SK-N-SH (cell line): ENCODE measurements at regions not wholly inside any gene's neighbourhood (a gene's known extent, or its start where the extent isn't known, plus 50 kb on each side); places are given as distances from the start of the nearest gene placed in this dataset.

Source experiments
- CTCF ChIA-PET: fragments of 300-600, 350-600 bp; formaldehyde crosslinking; extraction: SDS; loops from one replicate; lab custom pipeline; 2021; lab: Yijun Ruan, JAX
- POLR2A ChIA-PET: fragments of 350-600 bp; sonication (Branson Sonifier 250); formaldehyde crosslinking; extraction: SDS; loops from one replicate; lab custom pipeline; 2020; ENCODE audit warnings: antibody characterized with exemption, inconsistent platforms; lab: Yijun Ruan, JAX
- DNase-seq: peaks from one replicate; pipeline ENCODE4 v3.0.0; 2012
- H2AFZ ChIP-seq: fragments of 200-600 bp; sonication (generic); 2 replicates; pipeline ENCODE4 v1.8.1; 2016; ENCODE audit warnings: antibody characterized with exemption, mild to moderate bottlenecking, low read depth
- H3F3A ChIP-seq: fragments of 200-600 bp; sonication (generic); replicated peaks from 2 replicates; pipeline ENCODE3; 2016; ENCODE audit warnings: antibody characterized with exemption, mild to moderate bottlenecking; ENCODE audit not compliant: insufficient read depth
- H3K27ac ChIP-seq, 2 experiments: fragments of 200-500 bp in 1 of 2; fragments of 200-600 bp in 1 of 2; sonication (Bioruptor generic) in 1 of 2; sonication (generic), shearing (Covaris generic) in 1 of 2; 2 replicates each; pipeline versions ENCODE4 v1.5.1 to v1.6.1; 2014 to 2016; ENCODE audit warnings: low read depth in 2 of 2, inconsistent platforms in 1 of 2, low read length in 1 of 2, mild to moderate bottlenecking in 1 of 2, mixed read lengths in 1 of 2
- H3K27me3 ChIP-seq: fragments of 200-600 bp; sonication (generic), shearing (Covaris generic); 2 replicates; pipeline ENCODE4 v1.6.1; 2016; ENCODE audit warnings: mixed run types; ENCODE audit not compliant: insufficient read depth
- H3K36me3 ChIP-seq, 2 experiments: fragments of 200-500 bp in 1 of 2; fragments of 200-600 bp in 1 of 2; sonication (Bioruptor generic) in 1 of 2; sonication (generic) in 1 of 2; replicated peaks in 1 of 2; 2 replicates each; pipeline versions ENCODE3 to v1.5.1; 2014 to 2016; ENCODE audit warnings: low read length in 1 of 2, mild to moderate bottlenecking in 1 of 2; ENCODE audit not compliant: insufficient read depth in 2 of 2, control insufficient read depth in 1 of 2
- H3K4me1 ChIP-seq, 2 experiments: fragments of 200-500 bp in 1 of 2; fragments of 200-600 bp in 1 of 2; sonication (Bioruptor generic) in 1 of 2; sonication (generic), shearing (Covaris generic) in 1 of 2; 2 replicates each; pipeline versions ENCODE4 v1.5.1 to v1.6.1; 2014 to 2016; ENCODE audit warnings: low read depth in 1 of 2, low read length in 1 of 2, mixed run types in 1 of 2; ENCODE audit not compliant: insufficient read depth in 2 of 2, control insufficient read depth in 1 of 2
- H3K4me2 ChIP-seq: fragments of 200-600 bp; sonication (generic), shearing (Covaris generic); 2 replicates; pipeline ENCODE4 v1.6.1; 2017; ENCODE audit warnings: mixed run types
- H3K4me3 ChIP-seq, 2 experiments: fragments of 200-500 bp in 1 of 2; fragments of 200-600 bp in 1 of 2; sonication (Bioruptor generic) in 1 of 2; sonication (generic), shearing (Covaris generic) in 1 of 2; 2 replicates each; pipeline versions ENCODE4 v1.5.1 to v1.8.1; 2014 to 2016; ENCODE audit warnings: low read depth in 2 of 2, inconsistent platforms in 1 of 2, low read length in 1 of 2, mild to moderate bottlenecking in 1 of 2, mixed read lengths in 1 of 2, moderate library complexity in 1 of 2
- H3K79me2 ChIP-seq: fragments of 200-600 bp; sonication (generic); 2 replicates; pipeline ENCODE4 v1.8.1; 2017; ENCODE audit warnings: mild to moderate bottlenecking; ENCODE audit not compliant: insufficient read depth
- H3K9ac ChIP-seq: fragments of 200-600 bp; sonication (generic); 2 replicates; pipeline ENCODE4 v1.6.1; 2017; ENCODE audit warnings: mixed run types
- H3K9me2 ChIP-seq: fragments of 200-600 bp; sonication (generic); 2 replicates; pipeline ENCODE4 v1.6.1; 2017; ENCODE audit warnings: mixed run types
- H3K9me3 ChIP-seq: fragments of 200-600 bp; sonication (generic); 2 replicates; pipeline ENCODE4 v1.6.1; 2017; ENCODE audit warnings: mixed run types, mild to moderate bottlenecking, moderate library complexity
- H4K20me1 ChIP-seq: fragments of 200-600 bp; sonication (generic); 2 replicates; pipeline ENCODE4 v1.6.1; 2017; ENCODE audit warnings: mild to moderate bottlenecking, mixed run types; ENCODE audit not compliant: insufficient read depth
- CHD2 ChIP-seq: fragments of 150-350 bp; IDR thresholded peaks from 2 replicates; pipeline ENCODE4 v1.6.1; 2018; ENCODE audit warnings: low read length; ENCODE audit not compliant: partially characterized antibody
- ELF1 ChIP-seq: IDR thresholded peaks from 2 replicates; pipeline ENCODE4 v1.4.0; 2012
- EP300 ChIP-seq, 2 experiments: IDR thresholded peaks; 2 replicates each; pipeline versions ENCODE4 v1.4.0 to v1.6.1; 2012; ENCODE audit warnings: borderline replicate concordance in 1 of 2, low read depth in 1 of 2, low read length in 1 of 2
- EZH2phosphoT487 ChIP-seq: fragments of 200-600 bp; sonication (generic); IDR thresholded peaks from 2 replicates; pipeline ENCODE4 v1.6.1; 2017; ENCODE audit warnings: low read depth, mixed run types, mild to moderate bottlenecking, antibody characterized with exemption, moderate library complexity, borderline replicate concordance
- FOSL2 ChIP-seq: IDR thresholded peaks from 2 replicates; pipeline ENCODE4 v1.4.0; 2012; ENCODE audit warnings: low read depth, mild to moderate bottlenecking, moderate library complexity, borderline replicate concordance
- GATA2 ChIP-seq: sonication (generic); formaldehyde crosslinking; IDR thresholded peaks from 2 replicates; pipeline ENCODE4 v1.5.0; 2020; ENCODE audit warnings: mild to moderate bottlenecking, missing genetic modification reagents
- JUND ChIP-seq: IDR thresholded peaks from 2 replicates; pipeline ENCODE4 v1.4.0; 2012
- POLR2AphosphoS5 ChIP-seq: IDR thresholded peaks from 2 replicates; pipeline ENCODE4 v1.6.1; 2012; ENCODE audit warnings: low read depth, low read length
- RAD21 ChIP-seq: IDR thresholded peaks from 2 replicates; pipeline ENCODE4 v1.6.1; 2012; ENCODE audit warnings: mild to moderate bottlenecking, low read length
- RCOR1 ChIP-seq: fragments of 150-350 bp; IDR thresholded peaks from 2 replicates; pipeline ENCODE4 v1.6.1; 2017; ENCODE audit warnings: antibody characterized with exemption, low read length
- RFX5 ChIP-seq: IDR thresholded peaks from 2 replicates; pipeline ENCODE4 v1.6.1; 2012; ENCODE audit warnings: mild to moderate bottlenecking, improper control_type of control experiment, low read length
- RXRA ChIP-seq: IDR thresholded peaks from 2 replicates; pipeline ENCODE4 v1.4.0; 2012; ENCODE audit warnings: low read depth, mild to moderate bottlenecking, borderline replicate concordance
- SIN3A ChIP-seq: IDR thresholded peaks from 2 replicates; pipeline ENCODE4 v1.6.1; 2012; ENCODE audit warnings: low read depth, mild to moderate bottlenecking, low read length, moderate library complexity, borderline replicate concordance
- TAF1 ChIP-seq: IDR thresholded peaks from 2 replicates; pipeline ENCODE4 v1.6.1; 2012; ENCODE audit warnings: low read depth, mild to moderate bottlenecking, low read length, moderate library complexity, borderline replicate concordance
- TEAD4 ChIP-seq: IDR thresholded peaks from 2 replicates; pipeline ENCODE4 v1.4.0; 2012; ENCODE audit warnings: mild to moderate bottlenecking, borderline replicate concordance; ENCODE audit not compliant: insufficient read depth
- YY1 ChIP-seq: IDR thresholded peaks from 2 replicates; pipeline ENCODE4 v1.4.0; 2012; ENCODE audit warnings: low read depth, mild to moderate bottlenecking
- WGBS: methylation state at CpG from one replicate; pipeline ENCODE4 v1.1.6; 2017; ENCODE audit warnings: low lambda C conversion rate; 5-methylcytosine and 5-hydroxymethylcytosine counted together
- TF ChIP-seq, protein P1 (sequence below): fragments of 150-350 bp; IDR thresholded peaks from 2 replicates; pipeline ENCODE4 v1.6.1; 2017; ENCODE audit warnings: antibody characterized with exemption, low read length, low read depth, borderline replicate concordance
- TF ChIP-seq, protein P2 (sequence below): IDR thresholded peaks from 2 replicates; pipeline ENCODE4 v1.6.1; 2012; ENCODE audit warnings: mild to moderate bottlenecking, low read depth, low read length, moderate library complexity
- TF ChIP-seq, protein P3 (sequence below): IDR thresholded peaks from 2 replicates; pipeline ENCODE4; 2012
- TF ChIP-seq, protein P4 (sequence below): IDR thresholded peaks from 2 replicates; pipeline ENCODE4 v1.4.0; 2012; ENCODE audit warnings: low read depth, borderline replicate concordance

DNA sequence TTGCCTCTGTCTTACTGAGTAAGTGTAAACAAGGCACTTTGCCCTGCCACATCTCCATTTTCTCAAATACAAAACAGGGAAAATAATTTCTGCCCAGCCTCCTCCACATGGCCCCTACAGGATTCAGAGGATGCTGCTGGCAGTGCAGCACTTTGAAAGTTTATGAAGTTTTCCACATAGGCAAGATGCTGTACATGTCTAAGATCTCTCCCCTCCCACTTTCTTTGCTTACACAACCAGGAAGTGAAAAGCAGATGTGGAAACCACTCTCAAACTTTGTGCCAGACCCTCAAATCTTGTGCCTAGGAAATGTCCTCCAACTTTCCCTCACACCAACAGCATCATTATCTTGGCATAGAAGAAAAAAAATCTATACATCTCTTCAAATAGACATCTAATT is 257.0 kb upstream of the LDB2 start (continued):
- TF ChIP-seq, protein P1, sequence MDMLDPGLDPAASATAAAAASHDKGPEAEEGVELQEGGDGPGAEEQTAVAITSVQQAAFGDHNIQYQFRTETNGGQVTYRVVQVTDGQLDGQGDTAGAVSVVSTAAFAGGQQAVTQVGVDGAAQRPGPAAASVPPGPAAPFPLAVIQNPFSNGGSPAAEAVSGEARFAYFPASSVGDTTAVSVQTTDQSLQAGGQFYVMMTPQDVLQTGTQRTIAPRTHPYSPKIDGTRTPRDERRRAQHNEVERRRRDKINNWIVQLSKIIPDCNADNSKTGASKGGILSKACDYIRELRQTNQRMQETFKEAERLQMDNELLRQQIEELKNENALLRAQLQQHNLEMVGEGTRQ, result no peak
- TF ChIP-seq RXRA (no peak), RFX5 (no peak), SIN3A (no peak), TEAD4 (no peak), RCOR1 (no peak), ELF1 (no peak), EP300 (IDR thresholded peaks at IDR 0.05; ENCODE audit: borderline replicate concordance in 1 of 2, low read depth in 1 of 2, low read length in 1 of 2) (no peak), POLR2AphosphoS5 (no peak)

DNA sequence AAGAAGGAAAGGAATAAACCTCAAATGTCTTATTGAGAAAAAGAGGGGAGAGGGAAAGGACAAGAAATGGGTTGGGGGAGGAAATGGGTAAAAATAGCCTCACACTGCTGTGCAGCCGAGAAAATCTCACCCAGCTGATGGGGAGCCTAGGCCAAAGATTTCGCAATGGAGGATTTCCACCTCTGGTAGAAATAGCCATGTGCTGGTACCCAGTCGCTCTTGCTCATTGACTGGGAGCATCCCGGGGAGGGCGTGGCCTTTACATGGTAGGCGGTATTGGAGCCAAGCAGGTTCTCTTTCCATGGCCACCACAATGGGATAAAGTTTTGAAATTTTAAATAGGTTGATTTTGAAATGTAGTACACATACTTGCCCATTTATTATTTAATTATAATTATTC is 255.1 kb upstream of the LDB2 start:
- no peaks in the 10 kb centered on the region for H4K20me1 ChIP-seq
- CTCF ChIA-PET, result no interaction called here
- H3K36me3 ChIP-seq, result no peaks in the 10 kb centered on the region
- no peak overlapping the region for H2AFZ ChIP-seq
- no peak for TF ChIP-seq ELF1
- no peak for TF ChIP-seq EZH2phosphoT487
- TF ChIP-seq, protein P2, sequence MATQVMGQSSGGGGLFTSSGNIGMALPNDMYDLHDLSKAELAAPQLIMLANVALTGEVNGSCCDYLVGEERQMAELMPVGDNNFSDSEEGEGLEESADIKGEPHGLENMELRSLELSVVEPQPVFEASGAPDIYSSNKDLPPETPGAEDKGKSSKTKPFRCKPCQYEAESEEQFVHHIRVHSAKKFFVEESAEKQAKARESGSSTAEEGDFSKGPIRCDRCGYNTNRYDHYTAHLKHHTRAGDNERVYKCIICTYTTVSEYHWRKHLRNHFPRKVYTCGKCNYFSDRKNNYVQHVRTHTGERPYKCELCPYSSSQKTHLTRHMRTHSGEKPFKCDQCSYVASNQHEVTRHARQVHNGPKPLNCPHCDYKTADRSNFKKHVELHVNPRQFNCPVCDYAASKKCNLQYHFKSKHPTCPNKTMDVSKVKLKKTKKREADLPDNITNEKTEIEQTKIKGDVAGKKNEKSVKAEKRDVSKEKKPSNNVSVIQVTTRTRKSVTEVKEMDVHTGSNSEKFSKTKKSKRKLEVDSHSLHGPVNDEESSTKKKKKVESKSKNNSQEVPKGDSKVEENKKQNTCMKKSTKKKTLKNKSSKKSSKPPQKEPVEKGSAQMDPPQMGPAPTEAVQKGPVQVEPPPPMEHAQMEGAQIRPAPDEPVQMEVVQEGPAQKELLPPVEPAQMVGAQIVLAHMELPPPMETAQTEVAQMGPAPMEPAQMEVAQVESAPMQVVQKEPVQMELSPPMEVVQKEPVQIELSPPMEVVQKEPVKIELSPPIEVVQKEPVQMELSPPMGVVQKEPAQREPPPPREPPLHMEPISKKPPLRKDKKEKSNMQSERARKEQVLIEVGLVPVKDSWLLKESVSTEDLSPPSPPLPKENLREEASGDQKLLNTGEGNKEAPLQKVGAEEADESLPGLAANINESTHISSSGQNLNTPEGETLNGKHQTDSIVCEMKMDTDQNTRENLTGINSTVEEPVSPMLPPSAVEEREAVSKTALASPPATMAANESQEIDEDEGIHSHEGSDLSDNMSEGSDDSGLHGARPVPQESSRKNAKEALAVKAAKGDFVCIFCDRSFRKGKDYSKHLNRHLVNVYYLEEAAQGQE, result no peak
- TF ChIP-seq CHD2, result no peak
- TF ChIP-seq, protein P1, result no peak
- TF ChIP-seq SIN3A, result no peak
- TF ChIP-seq, protein P3, sequence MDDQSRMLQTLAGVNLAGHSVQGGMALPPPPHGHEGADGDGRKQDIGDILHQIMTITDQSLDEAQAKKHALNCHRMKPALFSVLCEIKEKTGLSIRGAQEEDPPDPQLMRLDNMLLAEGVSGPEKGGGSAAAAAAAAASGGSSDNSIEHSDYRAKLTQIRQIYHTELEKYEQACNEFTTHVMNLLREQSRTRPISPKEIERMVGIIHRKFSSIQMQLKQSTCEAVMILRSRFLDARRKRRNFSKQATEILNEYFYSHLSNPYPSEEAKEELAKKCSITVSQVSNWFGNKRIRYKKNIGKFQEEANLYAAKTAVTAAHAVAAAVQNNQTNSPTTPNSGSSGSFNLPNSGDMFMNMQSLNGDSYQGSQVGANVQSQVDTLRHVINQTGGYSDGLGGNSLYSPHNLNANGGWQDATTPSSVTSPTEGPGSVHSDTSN, result no peak
- no peak for TF ChIP-seq JUND
- TF ChIP-seq YY1, result no peak
- TF ChIP-seq, protein P4, sequence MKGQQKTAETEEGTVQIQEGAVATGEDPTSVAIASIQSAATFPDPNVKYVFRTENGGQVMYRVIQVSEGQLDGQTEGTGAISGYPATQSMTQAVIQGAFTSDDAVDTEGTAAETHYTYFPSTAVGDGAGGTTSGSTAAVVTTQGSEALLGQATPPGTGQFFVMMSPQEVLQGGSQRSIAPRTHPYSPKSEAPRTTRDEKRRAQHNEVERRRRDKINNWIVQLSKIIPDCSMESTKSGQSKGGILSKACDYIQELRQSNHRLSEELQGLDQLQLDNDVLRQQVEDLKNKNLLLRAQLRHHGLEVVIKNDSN, result no peak
- TF ChIP-seq TAF1, result no peak
- no peak for TF ChIP-seq GATA2 (CRISPR knock-in tag)
- no peak for TF ChIP-seq EP300 (IDR thresholded peaks at IDR 0.05; ENCODE audit: borderline replicate concordance in 1 of 2, low read depth in 1 of 2, low read length in 1 of 2)
- no peak for TF ChIP-seq RAD21
- no peak for TF ChIP-seq FOSL2
- H3F3A ChIP-seq, result no peaks in the 10 kb centered on the region
- H3K9ac ChIP-seq, result no peak overlapping the region
- POLR2A ChIA-PET, result no interaction called here
- H3K9me3 ChIP-seq, result no peaks in the 10 kb centered on the region
- no peaks in the 10 kb centered on the region for H3K4me1 ChIP-seq
- no peaks in the 10 kb centered on the region for H3K9me2 ChIP-seq
- H3K79me2 ChIP-seq, result no peaks in the 10 kb centered on the region
- no peak overlapping the region for H3K4me3 ChIP-seq
- no peak for DNase-seq
- no peaks in the 10 kb centered on the region for H3K27me3 ChIP-seq
- H3K27ac ChIP-seq, result no peak overlapping the region
- H3K4me2 ChIP-seq, result no peak overlapping the region
- 87% methylated on average over 6 of the region's 6 CpGs for WGBS
